Left hindlimb (tissue), 1 donor: ENCODE measurements at regions not wholly inside any gene's neighbourhood (a gene's known extent, or its start where the extent isn't known, plus 50 kb on each side); places are given as distances from the start of the nearest gene placed in this dataset.

ENCODE experiments used
- DNase-seq: peaks from one replicate; pipeline ENCODE4 v3.0.0-alpha.2; 2018

- no peak for DNase-seq
Measured at GRCh38 chr13:39976481-39976880, 321.0 kb downstream of the COG6 start.

GRCh38 chr13:39981056-39981455, 325.6 kb downstream of the COG6 start:
- no peak for DNase-seq

- no peak for DNase-seq
Measured at GRCh38 chr13:39982745-39983144, 327.3 kb downstream of the COG6 start.

GRCh38 chr13:39985071-39985470, 329.6 kb downstream of the COG6 start:
- DNase-seq: no peak

GRCh38 chr13:39988351-39988750, 332.9 kb downstream of the COG6 start:
- no peak for DNase-seq

GRCh38 chr13:39998166-39998565, 342.7 kb downstream of the COG6 start:
- no peak for DNase-seq

GRCh38 chr13:40002016-40002415, 346.6 kb downstream of the COG6 start:
- DNase-seq: no peak

- DNase-seq: no peak
Measured at GRCh38 chr13:40013554-40013953, 358.1 kb downstream of the COG6 start.

GRCh38 chr13:40016953-40017660, 361.6 kb downstream of the COG6 start:
- DNase-seq: no peak

GRCh38 chr13:40017662-40018262, 362.3 kb downstream of the COG6 start:
- no peak for DNase-seq

- DNase-seq: no peak
Measured at GRCh38 chr13:40023595-40024203, 368.2 kb downstream of the COG6 start.

GRCh38 chr13:40024204-40024966, 368.9 kb downstream of the COG6 start:
- no peak for DNase-seq

GRCh38 chr13:40024967-40025714, 369.7 kb downstream of the COG6 start:
- DNase-seq: no peak

GRCh38 chr13:40026174-40026585, 370.7 kb downstream of the COG6 start:
- no peak for DNase-seq

- no peak for DNase-seq
Measured at GRCh38 chr13:40026741-40027140, 371.3 kb downstream of the COG6 start.

GRCh38 chr13:40028446-40028845, 373.0 kb downstream of the COG6 start:
- no peak for DNase-seq

GRCh38 chr13:40031031-40031430, 375.6 kb downstream of the COG6 start:
- no peak for DNase-seq

- DNase-seq: no peak
Measured at GRCh38 chr13:40039061-40039460, 383.6 kb downstream of the COG6 start.

- no peak for DNase-seq
Measured at GRCh38 chr13:40042991-40043390, 387.5 kb downstream of the COG6 start.

GRCh38 chr13:40043764-40044163, 388.3 kb downstream of the COG6 start:
- no peak for DNase-seq

- no peak for DNase-seq
Measured at GRCh38 chr13:40047322-40047771, 391.9 kb downstream of the COG6 start.

- no peak for DNase-seq
Measured at GRCh38 chr13:40048551-40048950, 393.1 kb downstream of the COG6 start.

GRCh38 chr13:40052954-40053353, 397.5 kb downstream of the COG6 start:
- DNase-seq: no peak
